Left colon (tissue), 2 donors: ENCODE measurements at regions not wholly inside any gene's neighbourhood (a gene's known extent, or its start where the extent isn't known, plus 50 kb on each side); places are given as distances from the start of the nearest gene placed in this dataset.
"Not testable (repeated sequence)": the region's sequence is repeated elsewhere in the genome, so short reads cannot be mapped to it uniquely, and the experiment has no call there.

Experiments
- ATAC-seq: fragments of 200-7000 bp; cut with Tn5 transposase; one replicate; pipeline ENCODE4 v1.9.1; 2020; ENCODE audit warnings: mild to moderate bottlenecking, moderate library complexity
- DNase-seq, 2 donors: peaks; one replicate each; pipeline ENCODE4 v3.0.0-alpha.2; 2020
- intact Hi-C, 2 donors: fragments of 100-400 bp; cut with DNase I in 1 of 2; cut with micrococcal nuclease in 1 of 2; formaldehyde crosslinking; loops; one replicate each; pipeline versions ENCODE4 v1.11.2 to v1.14.0; 2022; cut with DNase I, micrococcal nuclease
- donor health status: DM: no; HTN: no; CAD: no.
- donor health status: DM: yes; HTN: yes; CAD: no.

- intact Hi-C loops = loop anchor here in 1 of 2 donors (5.0 kb wide), 1 partner anchor 215 kb away; no protein-coding TSS in a partner anchor
- DNase-seq = no peak
- ATAC-seq = no peak
These were observed 67.5 kb upstream of the PRR23C start for GRCh38 chr3:139112230-139112558.

DNA sequence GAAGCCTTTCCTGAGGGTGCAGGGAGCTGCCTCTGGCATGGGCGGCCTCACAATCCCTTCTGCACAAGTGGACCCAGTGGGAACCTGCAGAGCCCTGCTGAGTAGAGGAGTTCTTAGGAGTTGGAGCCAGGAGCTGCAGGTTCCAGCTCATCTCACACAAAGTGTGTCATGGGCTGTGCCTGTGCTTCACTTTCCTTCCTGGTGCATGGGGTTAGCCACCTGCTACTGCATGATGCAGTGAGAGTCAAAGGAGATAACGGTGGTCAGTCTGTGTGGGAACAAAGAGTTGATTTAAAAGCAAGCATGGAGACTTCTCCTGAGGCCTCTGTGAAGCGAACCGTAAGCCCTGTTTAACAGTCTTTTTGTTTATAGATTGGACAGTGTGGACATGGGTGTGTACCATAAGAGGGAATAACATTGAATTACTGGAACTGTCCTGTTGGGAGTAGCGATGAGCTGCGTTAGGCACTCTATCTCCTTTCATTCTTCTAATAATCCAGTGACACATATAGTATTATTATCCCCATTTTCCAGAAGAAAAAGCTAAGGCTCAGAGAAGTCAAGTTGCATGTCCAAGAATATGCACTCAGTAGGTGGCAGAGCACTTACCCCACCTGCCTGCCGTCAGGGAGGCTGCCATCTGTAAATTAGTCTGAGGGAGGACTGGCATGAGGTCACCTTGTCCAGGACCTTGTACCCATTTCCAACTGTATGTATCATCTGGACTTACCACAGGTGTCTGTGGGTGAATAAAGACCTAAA is 68.7 kb upstream of the PRR23C start:
- intact Hi-C loops = loop anchor here in 1 of 2 donors (5.0 kb wide), 1 partner anchor 214 kb away; no protein-coding TSS in a partner anchor
- ATAC-seq = peak; percentile 17

DNA sequence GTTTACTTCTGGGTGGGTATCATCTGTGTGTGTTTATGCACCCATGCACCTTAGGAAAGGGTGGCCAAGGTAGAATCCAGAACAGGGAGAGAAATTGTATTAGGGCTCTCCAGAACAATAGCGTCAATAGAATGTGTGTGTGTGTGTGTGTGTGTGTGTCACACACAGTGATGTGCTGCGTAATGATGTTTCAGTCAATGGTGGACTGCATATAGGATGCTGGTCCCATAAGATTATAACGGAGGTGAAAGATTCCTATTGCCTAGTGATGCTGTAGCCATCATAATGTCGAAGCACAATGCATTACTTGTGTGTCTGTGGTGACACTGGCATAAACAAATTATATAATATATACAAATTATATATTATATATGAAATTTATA is 69.3 kb upstream of the PRR23C start:
- intact Hi-C loops = loop anchor here in 1 of 2 donors (5.0 kb wide), 1 partner anchor 213 kb away; no protein-coding TSS in a partner anchor
- ATAC-seq = no peak
- no peak for DNase-seq

More for the DNA sequence above, 68.7 kb upstream of the PRR23C start:
- no peak for DNase-seq

GRCh38 chr3:139116631-139117030 is 71.9 kb upstream of the PRR23C start:
- ATAC-seq, DNase-seq, intact Hi-C loops: not testable (repeated sequence)

GRCh38 chr3:139117136-139117675 is 72.5 kb upstream of the PRR23C start:
- peak; percentile 77 for ATAC-seq
- DNase-seq = peak in 1 of 2 donors; percentile 58
- intact Hi-C loops = no loop called here

- DNase-seq (no peak), ATAC-seq (no peak)
- intact Hi-C loops = no loop called here
These were observed 73.4 kb upstream of the PRR23C start for GRCh38 chr3:139117883-139118760.

DNA sequence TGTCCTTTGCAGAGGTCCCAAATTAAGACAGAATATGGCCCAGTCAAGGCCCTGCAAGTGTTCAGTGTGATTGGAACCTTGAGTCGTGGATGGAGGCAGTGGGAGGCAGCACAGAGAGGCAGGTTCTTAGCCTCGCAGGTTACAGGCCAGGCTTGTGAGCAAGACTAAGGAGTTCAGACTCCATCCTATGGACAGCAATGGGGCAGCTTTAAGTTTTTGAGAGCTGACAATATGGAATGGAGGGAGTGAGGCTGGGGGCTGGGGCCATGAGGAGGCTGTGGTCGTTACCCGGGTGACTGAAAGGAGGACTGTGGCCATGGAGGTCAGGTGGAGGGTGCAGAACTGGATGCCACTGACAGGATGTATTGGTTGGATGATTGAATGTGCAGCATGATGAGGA is 74.1 kb upstream of the PRR23C start:
- ATAC-seq (no peak), DNase-seq (no peak)
- intact Hi-C loops = no loop called here

GRCh38 chr3:139119331-139120025 is 74.8 kb upstream of the PRR23C start:
- DNase-seq (no peak), ATAC-seq (no peak)
- intact Hi-C loops = no loop called here

GRCh38 chr3:139120086-139121056 is 75.7 kb upstream of the PRR23C start:
- no peak for ATAC-seq

GRCh38 chr3:139121513-139122220 is 77.0 kb upstream of the PRR23C start:
- DNase-seq (peak; percentile 65 to 79), ATAC-seq (peak; percentile 84)
- intact Hi-C loops = no loop called here

More at GRCh38 chr3:139120086-139121056, 75.7 kb upstream of the PRR23C start:
- DNase-seq = no peak
- intact Hi-C loops = no loop called here

DNA sequence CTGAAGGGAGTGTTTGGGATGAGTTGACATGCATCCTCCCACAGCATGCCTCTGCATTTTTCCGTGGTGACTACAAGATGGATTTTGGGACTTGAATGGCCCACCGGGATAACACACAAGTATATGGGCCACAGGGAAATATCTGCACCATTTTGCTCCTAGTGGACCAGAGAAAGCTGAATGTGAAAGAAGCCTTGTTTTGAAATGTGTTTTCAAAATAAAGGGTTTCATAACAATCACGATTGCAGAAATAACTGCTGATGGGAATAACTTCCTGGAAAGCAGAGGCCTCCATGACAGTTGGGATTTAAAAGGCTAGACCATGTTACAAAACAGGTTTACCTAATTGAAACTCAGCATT is 77.5 kb upstream of the PRR23C start:
- DNase-seq (no peak), ATAC-seq (no peak)
- intact Hi-C loops = no loop called here

GRCh38 chr3:139122612-139123011 is 77.9 kb upstream of the PRR23C start:
- no peak for ATAC-seq

GRCh38 chr3:139123377-139124095 is 78.8 kb upstream of the PRR23C start:
- no peak for ATAC-seq
- no peak for DNase-seq
- intact Hi-C loops = no loop called here

More at GRCh38 chr3:139122612-139123011, 77.9 kb upstream of the PRR23C start:
- no peak for DNase-seq
- intact Hi-C loops = no loop called here

- intact Hi-C loops = no loop called here
- DNase-seq (no peak), ATAC-seq (no peak)
These were observed 79.5 kb upstream of the PRR23C start for GRCh38 chr3:139124197-139124596.

GRCh38 chr3:139127101-139127500 is 82.4 kb upstream of the PRR23C start:
- ATAC-seq = peak; percentile 29
- intact Hi-C loops = no loop called here
- no peak for DNase-seq

DNA sequence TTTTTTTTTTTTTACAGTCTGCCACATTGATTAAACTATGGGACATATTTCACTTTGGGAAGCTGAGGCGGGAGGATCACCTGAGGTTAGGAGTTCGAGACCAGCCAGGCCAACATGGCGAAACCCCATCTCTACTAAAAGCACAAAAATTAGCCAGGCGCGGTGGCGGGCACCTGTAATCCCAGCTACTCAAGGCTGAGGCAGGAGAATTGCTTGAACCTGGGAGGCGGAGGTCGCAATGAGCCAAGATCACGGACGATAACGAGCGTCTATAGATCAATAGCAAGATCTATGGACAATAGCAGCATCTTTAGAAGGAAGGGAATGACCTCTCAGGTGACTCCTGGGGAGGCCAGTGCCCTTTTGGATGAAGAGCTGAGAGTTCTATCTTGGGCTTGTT is 82.9 kb upstream of the PRR23C start:
- ATAC-seq = not testable (repeated sequence)

GRCh38 chr3:139128803-139129202 is 84.1 kb upstream of the PRR23C start:
- intact Hi-C loops = no loop called here
- DNase-seq (no peak), ATAC-seq (no peak)

More for the DNA sequence above, 82.9 kb upstream of the PRR23C start:
- intact Hi-C loops, DNase-seq: not testable (repeated sequence)
